IMR-90 (cell line): ENCODE measurements at regions not wholly inside any gene's neighbourhood (a gene's known extent, or its start where the extent isn't known, plus 50 kb on each side); places are given as distances from the start of the nearest gene placed in this dataset.

Experiments used
- ATAC-seq: fragments of 200-7000 bp; cut with Tn5 transposase; 2 replicates; pipeline ENCODE4 v1.9.1; 2020; ENCODE audit warnings: low read depth, mild to moderate bottlenecking, moderate library complexity
- BruUV-seq: library from RNA; stranded (reverse); fragments of 400-500 nt; replicated peaks from 2 replicates; lab custom pipeline; 2021; lab: Mats Ljungman, UMichigan
- CTCF ChIA-PET: fragments of 300-600 bp; formaldehyde crosslinking; extraction: SDS; loops from one replicate; lab custom pipeline; 2021; ENCODE audit warnings: antibody characterized with exemption; lab: Yijun Ruan, JAX
- POLR2A ChIA-PET: fragments of 300-600 bp; sonication (Branson Sonifier 250); formaldehyde crosslinking; loops from one replicate; lab custom pipeline; 2022; ENCODE audit warnings: antibody characterized with exemption; ENCODE audit not compliant: unreplicated experiment; lab: Charles Lee
- DNase-seq: peaks from one replicate; pipeline ENCODE4 v3.0.0; 2013
- H2AFZ ChIP-seq: replicated peaks from 2 replicates; pipeline ENCODE3; 2013; ENCODE audit warnings: low read length, mild to moderate bottlenecking; ENCODE audit not compliant: poor library complexity
- H2AK5ac ChIP-seq: 2 replicates; pipeline ENCODE4 v1.6.1; 2013; ENCODE audit warnings: low read depth, low read length, inconsistent platforms
- H2AK9ac ChIP-seq: replicated peaks from 2 replicates; pipeline ENCODE3; 2013; ENCODE audit warnings: mild to moderate bottlenecking, low read depth, low read length, moderate library complexity; ENCODE audit not compliant: poor library complexity
- H2BK120ac ChIP-seq: 2 replicates; pipeline ENCODE4 v1.6.1; 2013; ENCODE audit warnings: low read depth, low read length, inconsistent platforms
- H2BK15ac ChIP-seq: 3 replicates; pipeline ENCODE4 v1.6.1; 2013; ENCODE audit warnings: low read depth, low read length, inconsistent platforms
- H2BK20ac ChIP-seq: 2 replicates; pipeline ENCODE4 v1.6.1; 2013; ENCODE audit warnings: low read depth, mild to moderate bottlenecking, inconsistent platforms, low read length, moderate library complexity
- H2BK5ac ChIP-seq: 2 replicates; pipeline ENCODE4 v1.6.1; 2013; ENCODE audit warnings: mild to moderate bottlenecking, low read depth, low read length, inconsistent platforms; ENCODE audit not compliant: poor library complexity, severe bottlenecking
- H3K14ac ChIP-seq: replicated peaks from 2 replicates; pipeline ENCODE4 v1.6.1; 2013; ENCODE audit warnings: low read depth, low read length, inconsistent platforms
- H3K18ac ChIP-seq: 2 replicates; pipeline ENCODE4 v1.6.1; 2013; ENCODE audit warnings: low read depth, low read length, control low read depth
- H3K23ac ChIP-seq: 2 replicates; pipeline ENCODE4 v1.6.1; 2013; ENCODE audit warnings: low read depth, low read length, inconsistent platforms
- H3K27ac ChIP-seq: 2 replicates; pipeline ENCODE4 v1.5.1; 2013; ENCODE audit warnings: mild to moderate bottlenecking, control low read depth, low read length; ENCODE audit not compliant: insufficient read depth
- H3K27me3 ChIP-seq: 2 replicates; pipeline ENCODE4 v1.6.1; 2013; ENCODE audit warnings: low read length; ENCODE audit not compliant: control insufficient read depth, insufficient read depth
- H3K36me3 ChIP-seq: 2 replicates; pipeline ENCODE4 v1.6.1; 2013; ENCODE audit warnings: low read length, mixed read lengths; ENCODE audit not compliant: control insufficient read depth, insufficient read depth
- H3K4ac ChIP-seq: 2 replicates; pipeline ENCODE4 v1.6.1; 2013; ENCODE audit warnings: low read depth, low read length, inconsistent platforms
- H3K4me1 ChIP-seq: 2 replicates; pipeline ENCODE4 v1.6.1; 2013; ENCODE audit warnings: low read length, mixed read lengths; ENCODE audit not compliant: control insufficient read depth, insufficient read depth
- H3K4me2 ChIP-seq: 2 replicates; pipeline ENCODE4 v1.6.1; 2013; ENCODE audit warnings: low read depth, mild to moderate bottlenecking, control low read depth, low read length, moderate library complexity
- H3K4me3 ChIP-seq: 2 replicates; pipeline ENCODE4 v1.5.1; 2013; ENCODE audit warnings: low read depth, mild to moderate bottlenecking, control low read depth, low read length, moderate library complexity; ENCODE audit not compliant: insufficient read depth
- H3K56ac ChIP-seq: 2 replicates; pipeline ENCODE4 v1.6.1; 2013; ENCODE audit warnings: low read length, inconsistent platforms; ENCODE audit not compliant: insufficient read depth; ENCODE audit errors: extremely low read depth
- H3K79me1 ChIP-seq, 2 experiments: 2 replicates each; pipeline ENCODE4 v1.6.1; 2013; ENCODE audit warnings: low read length in 2 of 2, inconsistent platforms in 1 of 2, low read depth in 1 of 2
- H3K9ac ChIP-seq: 2 replicates; pipeline ENCODE4 v1.6.1; 2013; ENCODE audit warnings: low read depth, low read length, control low read depth
- H3K9me1 ChIP-seq: 2 replicates; pipeline ENCODE4 v1.6.1; 2013; ENCODE audit warnings: low read length, inconsistent platforms; ENCODE audit not compliant: insufficient read depth
- H3K9me3 ChIP-seq: 2 replicates; pipeline ENCODE4 v1.6.1; 2013; ENCODE audit warnings: low read length; ENCODE audit not compliant: control insufficient read depth, insufficient read depth
- H4K20me1 ChIP-seq: 2 replicates; pipeline ENCODE4 v1.6.1; 2013; ENCODE audit warnings: low read length, inconsistent platforms; ENCODE audit not compliant: insufficient read depth
- H4K5ac ChIP-seq: 2 replicates; pipeline ENCODE4 v1.6.1; 2013; ENCODE audit warnings: mild to moderate bottlenecking, low read depth, low read length, control low read depth
- H4K8ac ChIP-seq, 2 experiments: 2 replicates each; pipeline ENCODE4 v1.6.1; 2013; ENCODE audit warnings: low read depth in 2 of 2, low read length in 2 of 2, control low read depth in 1 of 2, inconsistent platforms in 1 of 2
- H4K91ac ChIP-seq: 2 replicates; pipeline ENCODE4 v1.6.1; 2013; ENCODE audit warnings: low read depth, low read length, inconsistent platforms; ENCODE audit not compliant: insufficient read depth
- BHLHE40 ChIP-seq: fragments of 150-350 bp; IDR thresholded peaks from 2 replicates; pipeline ENCODE4 v1.6.1; 2016; ENCODE audit warnings: mild to moderate bottlenecking, low read depth, low read length
- CEBPB ChIP-seq: IDR thresholded peaks from 2 replicates; pipeline ENCODE4 v1.6.1; 2012; ENCODE audit warnings: low read depth, low read length, improper control_type of control experiment
- FOS ChIP-seq: fragments of 150-350 bp; IDR thresholded peaks from 2 replicates; pipeline ENCODE4 v1.6.1; 2016; ENCODE audit warnings: low read depth, low read length
- MAFK ChIP-seq: IDR thresholded peaks from 2 replicates; pipeline ENCODE4 v1.6.1; 2012; ENCODE audit warnings: low read depth, low read length, improper control_type of control experiment
- SMC3 ChIP-seq: fragments of 150-350 bp; IDR thresholded peaks from 2 replicates; pipeline ENCODE4 v1.6.1; 2016; ENCODE audit warnings: low read depth, mild to moderate bottlenecking, antibody characterized with exemption, low read length, moderate library complexity
- USF2 ChIP-seq: fragments of 150-350 bp; IDR thresholded peaks from 2 replicates; pipeline ENCODE4 v1.6.1; 2017; ENCODE audit warnings: mild to moderate bottlenecking, antibody characterized with exemption, low read length, low read depth
- WGBS, 2 experiments: methylation state at CpG; one replicate each; pipeline versions ENCODE4 v1.1.5 to v1.1.7; 2013; ENCODE audit warnings: missing lambda C conversion rate in 2 of 2; ENCODE audit not compliant: insufficient read length in 1 of 2; ENCODE audit errors: extremely low coverage in 2 of 2; 5-methylcytosine and 5-hydroxymethylcytosine counted together
- dilution Hi-C: fragments of 300-500 bp; cut with HindIII; formaldehyde crosslinking; loops from one replicate; pipeline ENCODE4 v1.14.3; 2018; ENCODE audit warnings: low sequenced_read_pairs; ENCODE audit not compliant: unreplicated experiment
- in situ Hi-C: fragments of 300-500 bp; cut with MboI; formaldehyde crosslinking; loops from 3 replicates; pipeline ENCODE4 v1.14.3; 2019; ENCODE audit warnings: low sequenced_read_pairs, inconsistent platforms, mixed read lengths
- intact Hi-C: fragments of 100-400 bp; cut with micrococcal nuclease; formaldehyde crosslinking; loops from 2 replicates; pipeline ENCODE4 v1.10.0; 2022

GRCh38 chr5:27171761-27172261 lies 133.4 kb upstream of the CDH9 start:
- Histone ChIP-seq H4K5ac (no peak overlapping the region), H2AK9ac (no peak overlapping the region), H3K9ac (no peak overlapping the region), H3K27me3 (no peaks in the 10 kb centered on the region), H3K4ac (no peak overlapping the region), H3K4me2 (no peak overlapping the region), H3K36me3 (no peaks in the 10 kb centered on the region), H2BK120ac (no peak overlapping the region), H2BK20ac (no peak overlapping the region), H3K4me1 (no peaks in the 10 kb centered on the region), H3K18ac (no peak overlapping the region), H4K91ac (no peak overlapping the region), H4K20me1 (no peaks in the 10 kb centered on the region), H2BK15ac (no peak overlapping the region), H3K9me3 (no peaks in the 10 kb centered on the region), H4K8ac (no peak overlapping the region), H3K4me3 (no peak overlapping the region), H3K14ac (no peak overlapping the region), H3K27ac (no peak overlapping the region), H3K9me1 (no peaks in the 10 kb centered on the region), H3K23ac (no peak overlapping the region), H2BK5ac (no peak overlapping the region), H2AK5ac (no peak overlapping the region), H3K56ac (no peak overlapping the region), H3K79me1 (no peaks in the 10 kb centered on the region), H2AFZ (no peak overlapping the region)
- no TSS peak for BruUV-seq
- in situ Hi-C loops: no loop called here
- POLR2A ChIA-PET: no interaction called here
- intact Hi-C loops: no loop called here
- 46% methylated on average over 5 of the region's 15 CpGs; no CpG with 5 or more reads in 1 of the 2 experiments for WGBS, 2 experiments
- no peak for TF ChIP-seq SMC3
- no peak for TF ChIP-seq USF2
- no peak for TF ChIP-seq BHLHE40
- no peak for TF ChIP-seq FOS
- no peak for TF ChIP-seq MAFK
- TF ChIP-seq CEBPB: no peak
- CTCF ChIA-PET: no interaction called here
- dilution Hi-C loops: no loop called here
- ATAC-seq: no peak
- DNase-seq: no peak
